Heart left ventricle (tissue), 13 donors: ENCODE measurements at regions not wholly inside any gene's neighbourhood (a gene's known extent, or its start where the extent isn't known, plus 50 kb on each side); places are given as distances from the start of the nearest gene placed in this dataset.

Experiments used
- POLR2A ChIP-seq, 2 donors: fragments of 450-650 bp; IDR thresholded peaks; one replicate each; pipeline ENCODE4 v1.6.1; 2017; ENCODE audit warnings: antibody characterized with exemption in 2 of 2, mild to moderate bottlenecking in 2 of 2, moderate library complexity in 2 of 2
- TF ChIP-seq, protein P1 (sequence below), 12 donors: fragments of 200-600 bp; sonication (generic) in 4 of 12; IDR thresholded peaks; one replicate each; pipeline versions ENCODE4 v1.5.0 to v1.8.0; 2018 to 2022; ENCODE audit warnings: antibody characterized with exemption in 12 of 12, mild to moderate bottlenecking in 5 of 12
- donor health status: ischemic (EF 13 %, LVEDD 7.1; RV severe dilation, severe dysfunction).
- donor health status: DM: no; HTN: yes; CAD: no.
- donor health status: DM: no; HTN: no; CAD: no.
- donor health status: ischemic (EF 25% LVEDD 6.9; RV normal size, moderate dysfunction).
- donor health status: ischemic (EF 25% LVEDD 5.7; RV mildly dilated, moderate dysfunction).
- donor health status: ischemic (EF 35%, LVEDD 5.7; RV mildly dilated, moderate dysfunction).
- donor health status: nonischemic (EF 11% LVEDD 7.7; RV severe dilation, severe dysfunction).
- donor health status: DM: yes; HTN: yes; CAD: no.
- donor health status: PGD.
- donor health status: ischemic (EF 29% LVEDD 5.4; RV normal size, mild dysfunction).
- donor health status: nonischemic (EF 23%, LVEDD 6.1; RV moderate dilation, normal function).

DNA sequence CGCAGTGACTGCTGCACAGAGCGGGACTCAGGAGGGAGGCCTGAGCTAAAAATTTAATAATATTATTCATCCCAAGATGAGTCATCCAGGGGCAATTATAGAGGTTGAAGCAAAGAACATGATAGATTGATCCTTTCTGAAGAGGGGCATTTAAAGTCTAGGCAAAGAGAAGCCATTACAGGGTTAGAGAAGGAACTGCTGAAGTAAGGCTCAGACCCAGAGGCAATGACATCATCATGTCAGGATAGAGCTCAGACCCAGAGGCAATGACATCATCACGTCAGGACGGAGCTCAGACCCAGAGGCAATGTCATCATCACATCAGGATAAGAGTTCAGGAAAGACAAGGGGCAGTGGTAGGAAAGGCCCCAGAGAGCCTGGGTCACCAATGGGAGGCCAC is 184.0 kb downstream of the TMEM18 start:
- TF ChIP-seq, protein P1, sequence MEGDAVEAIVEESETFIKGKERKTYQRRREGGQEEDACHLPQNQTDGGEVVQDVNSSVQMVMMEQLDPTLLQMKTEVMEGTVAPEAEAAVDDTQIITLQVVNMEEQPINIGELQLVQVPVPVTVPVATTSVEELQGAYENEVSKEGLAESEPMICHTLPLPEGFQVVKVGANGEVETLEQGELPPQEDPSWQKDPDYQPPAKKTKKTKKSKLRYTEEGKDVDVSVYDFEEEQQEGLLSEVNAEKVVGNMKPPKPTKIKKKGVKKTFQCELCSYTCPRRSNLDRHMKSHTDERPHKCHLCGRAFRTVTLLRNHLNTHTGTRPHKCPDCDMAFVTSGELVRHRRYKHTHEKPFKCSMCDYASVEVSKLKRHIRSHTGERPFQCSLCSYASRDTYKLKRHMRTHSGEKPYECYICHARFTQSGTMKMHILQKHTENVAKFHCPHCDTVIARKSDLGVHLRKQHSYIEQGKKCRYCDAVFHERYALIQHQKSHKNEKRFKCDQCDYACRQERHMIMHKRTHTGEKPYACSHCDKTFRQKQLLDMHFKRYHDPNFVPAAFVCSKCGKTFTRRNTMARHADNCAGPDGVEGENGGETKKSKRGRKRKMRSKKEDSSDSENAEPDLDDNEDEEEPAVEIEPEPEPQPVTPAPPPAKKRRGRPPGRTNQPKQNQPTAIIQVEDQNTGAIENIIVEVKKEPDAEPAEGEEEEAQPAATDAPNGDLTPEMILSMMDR (IDR thresholded peaks at IDR 0.05), result no peak
- no peak for TF ChIP-seq POLR2A (IDR thresholded peaks at IDR 0.05)
